ENCODE measurements at regions not wholly inside any gene's neighbourhood (a gene's known extent, or its start where the extent isn't known, plus 50 kb on each side); places are given as distances from the start of the nearest gene placed in this dataset.
"Not testable (repeated sequence)": the region's sequence is repeated elsewhere in the genome, so short reads cannot be mapped to it uniquely, and the experiment has no call there.

- DNase-seq: no peak
- Mint-ChIP-seq H3K27me3 (peaks cover 25% of the 10 kb centered on the region), H3K27ac (no peak overlapping the region), H3K4me3 (no peak overlapping the region), H3K36me3 (ENCODE audit: low read depth) (no peaks in the 10 kb centered on the region), H3K9me3 (no peaks in the 10 kb centered on the region), H3K4me1 (ENCODE audit: low read depth) (no peaks in the 10 kb centered on the region)
Observed at GRCh38 chr2:109669731-109670130, 55.6 kb downstream of the SOWAHC start.

- no peak for DNase-seq
- Mint-ChIP-seq H3K9me3 (no peaks in the 10 kb centered on the region), H3K36me3 (ENCODE audit: low read depth) (no peaks in the 10 kb centered on the region), H3K27ac (no peak overlapping the region), H3K27me3 (peaks cover 25% of the 10 kb centered on the region), H3K4me3 (no peak overlapping the region), H3K4me1 (ENCODE audit: low read depth) (no peaks in the 10 kb centered on the region)
Observed at GRCh38 chr2:109670556-109671411, 56.6 kb downstream of the SOWAHC start.

- H3K9me3 Mint-ChIP-seq: no peaks in the 10 kb centered on the region
- no peaks in the 10 kb centered on the region for H3K4me1 Mint-ChIP-seq (ENCODE audit: low read depth)
- H3K36me3 Mint-ChIP-seq (ENCODE audit: low read depth): no peaks in the 10 kb centered on the region
- H3K4me3 Mint-ChIP-seq: no peak overlapping the region
- H3K27ac Mint-ChIP-seq: no peak overlapping the region
- no peak for DNase-seq
- peaks cover 24% of the 10 kb centered on the region for H3K27me3 Mint-ChIP-seq
Observed at GRCh38 chr2:109674894-109675534, 60.9 kb downstream of the SOWAHC start.

- no peak overlapping the region for H3K4me3 Mint-ChIP-seq
- no peaks in the 10 kb centered on the region for H3K4me1 Mint-ChIP-seq (ENCODE audit: low read depth)
- no peak overlapping the region for H3K27ac Mint-ChIP-seq
- H3K27me3 Mint-ChIP-seq: peaks cover 28% of the 10 kb centered on the region
- DNase-seq: no peak
- no peaks in the 10 kb centered on the region for H3K36me3 Mint-ChIP-seq (ENCODE audit: low read depth)
- no peaks in the 10 kb centered on the region for H3K9me3 Mint-ChIP-seq
Observed at GRCh38 chr2:109675666-109676345, 61.6 kb downstream of the SOWAHC start.

- no peaks in the 10 kb centered on the region for H3K9me3 Mint-ChIP-seq
- H3K4me3 Mint-ChIP-seq: no peak overlapping the region
- no peak overlapping the region for H3K27ac Mint-ChIP-seq
Observed at GRCh38 chr2:109676346-109676902, 62.3 kb downstream of the SOWAHC start.

GRCh38 chr2:109677121-109677731, 63.1 kb downstream of the SOWAHC start:
- not testable (repeated sequence) for H3K4me3 Mint-ChIP-seq; H3K4me1 Mint-ChIP-seq (ENCODE audit: low read depth); H3K27ac Mint-ChIP-seq; H3K36me3 Mint-ChIP-seq (ENCODE audit: low read depth); H3K9me3 Mint-ChIP-seq; DNase-seq
- H3K27me3 Mint-ChIP-seq: peaks cover 33% of the 10 kb centered on the region

More at GRCh38 chr2:109676346-109676902, 62.3 kb downstream of the SOWAHC start:
- peaks cover 33% of the 10 kb centered on the region for H3K27me3 Mint-ChIP-seq
- no peak for DNase-seq
- no peaks in the 10 kb centered on the region for H3K36me3 Mint-ChIP-seq (ENCODE audit: low read depth)
- no peaks in the 10 kb centered on the region for H3K4me1 Mint-ChIP-seq (ENCODE audit: low read depth)

GRCh38 chr2:109677835-109678580, 63.8 kb downstream of the SOWAHC start:
- Mint-ChIP-seq H3K4me1 (ENCODE audit: low read depth) (no peaks in the 10 kb centered on the region), H3K4me3 (no peak overlapping the region), H3K36me3 (ENCODE audit: low read depth) (no peaks in the 10 kb centered on the region), H3K27me3 (peaks cover 33% of the 10 kb centered on the region), H3K27ac (no peak overlapping the region), H3K9me3 (no peaks in the 10 kb centered on the region)
- no peak for DNase-seq

- not testable (repeated sequence) for H3K4me1 Mint-ChIP-seq (ENCODE audit: low read depth)
Observed at GRCh38 chr2:109678724-109679201, 64.6 kb downstream of the SOWAHC start.

GRCh38 chr2:109679225-109679624, 65.1 kb downstream of the SOWAHC start:
- H3K36me3 Mint-ChIP-seq (ENCODE audit: low read depth): no peaks in the 10 kb centered on the region
- H3K4me1 Mint-ChIP-seq (ENCODE audit: low read depth): no peaks in the 10 kb centered on the region
- DNase-seq: no peak
- H3K4me3 Mint-ChIP-seq: no peak overlapping the region
- H3K27ac Mint-ChIP-seq: no peak overlapping the region
- peaks cover 25% of the 10 kb centered on the region for H3K27me3 Mint-ChIP-seq
- no peaks in the 10 kb centered on the region for H3K9me3 Mint-ChIP-seq

More at GRCh38 chr2:109678724-109679201, 64.6 kb downstream of the SOWAHC start:
- not testable (repeated sequence) for H3K4me3 Mint-ChIP-seq; DNase-seq; H3K36me3 Mint-ChIP-seq (ENCODE audit: low read depth); H3K27ac Mint-ChIP-seq; H3K9me3 Mint-ChIP-seq
- peaks cover 27% of the 10 kb centered on the region for H3K27me3 Mint-ChIP-seq

GRCh38 chr2:109679626-109680025, 65.5 kb downstream of the SOWAHC start:
- no peaks in the 10 kb centered on the region for H3K36me3 Mint-ChIP-seq (ENCODE audit: low read depth)
- no peak overlapping the region for H3K27ac Mint-ChIP-seq
- H3K9me3 Mint-ChIP-seq: no peaks in the 10 kb centered on the region
- no peak for DNase-seq
- H3K4me3 Mint-ChIP-seq: no peak overlapping the region
- peaks cover 25% of the 10 kb centered on the region for H3K27me3 Mint-ChIP-seq
- H3K4me1 Mint-ChIP-seq (ENCODE audit: low read depth): no peaks in the 10 kb centered on the region

- H3K4me1 Mint-ChIP-seq (ENCODE audit: low read depth): no peaks in the 10 kb centered on the region
- no peaks in the 10 kb centered on the region for H3K9me3 Mint-ChIP-seq
- peaks cover 28% of the 10 kb centered on the region for H3K27me3 Mint-ChIP-seq
- no peak overlapping the region for H3K4me3 Mint-ChIP-seq
- no peaks in the 10 kb centered on the region for H3K36me3 Mint-ChIP-seq (ENCODE audit: low read depth)
- H3K27ac Mint-ChIP-seq: no peak overlapping the region
- DNase-seq: no peak
Observed at GRCh38 chr2:109680523-109681297, 66.5 kb downstream of the SOWAHC start.

- Mint-ChIP-seq H3K4me3 (no peak overlapping the region), H3K4me1 (ENCODE audit: low read depth) (no peaks in the 10 kb centered on the region), H3K9me3 (no peaks in the 10 kb centered on the region), H3K27ac (no peak overlapping the region), H3K36me3 (ENCODE audit: low read depth) (no peaks in the 10 kb centered on the region), H3K27me3 (peaks cover 24% of the 10 kb centered on the region)
- no peak for DNase-seq
Observed at GRCh38 chr2:109681633-109682380, 67.6 kb downstream of the SOWAHC start.

Measured in activated T-cell treated with anti-CD3 and anti-CD28 coated beads, Interleukin-2, amount 50 U/mL, for 24 hours (primary cell).